ENCODE measurements at regions not wholly inside any gene's neighbourhood (a gene's known extent, or its start where the extent isn't known, plus 50 kb on each side); places are given as distances from the start of the nearest gene placed in this dataset.

DNA sequence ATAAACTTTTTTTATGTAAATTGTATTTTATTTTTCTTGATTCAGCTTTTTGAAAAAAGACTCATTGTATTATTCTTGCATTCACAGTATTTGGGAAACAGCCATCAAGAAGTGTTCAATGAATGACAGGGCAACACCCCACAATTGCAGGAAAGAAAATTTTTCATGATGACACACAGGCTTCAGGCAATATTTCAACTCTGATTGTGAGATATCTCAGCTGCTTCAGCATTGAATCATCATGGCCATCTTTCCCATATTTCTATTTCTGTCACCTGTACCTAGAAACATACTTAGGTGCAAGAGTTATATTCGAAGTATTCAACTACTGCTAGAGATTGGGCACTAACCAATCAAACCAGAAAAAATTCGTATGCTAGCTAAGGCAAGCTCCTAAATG, 446.0 kb downstream of the ISL1 start:
- Histone ChIP-seq H3K79me2 (ENCODE audit: low read length) (no peaks in the 10 kb centered on the region), H3K9ac (ENCODE audit: low read length) (no peak overlapping the region), H2AFZ (ENCODE audit: low read length) (no peak overlapping the region), H3F3A (ENCODE audit: insufficient read depth, low read length) (no peaks in the 10 kb centered on the region), H3K9me3 (replicated peaks; ENCODE audit: insufficient read depth, low read length) (no peaks in the 10 kb centered on the region), H3K9me2 (replicated peaks; ENCODE audit: insufficient read depth, low read length) (no peaks in the 10 kb centered on the region), H3K27me3 (replicated peaks; ENCODE audit: insufficient read depth, low read length) (no peaks in the 10 kb centered on the region), H3K4me2 (ENCODE audit: low read depth, low read length) (no peak overlapping the region), H3K4me3 (ENCODE audit: low read length) (no peak overlapping the region), H4K20me1 (ENCODE audit: insufficient read depth, low read length) (no peaks in the 10 kb centered on the region), H3K36me3 (replicated peaks; ENCODE audit: insufficient read depth, low read length) (no peaks in the 10 kb centered on the region), H3K4me1 (ENCODE audit: low read length) (no peaks in the 10 kb centered on the region), H3K27ac (ENCODE audit: low read length) (no peak overlapping the region)
- DNase-seq: no peak
- TF ChIP-seq EZH2 (optimal IDR thresholded peaks at IDR 0.05; ENCODE audit: low read depth, low read length): no peak
- TF ChIP-seq, protein P1, sequence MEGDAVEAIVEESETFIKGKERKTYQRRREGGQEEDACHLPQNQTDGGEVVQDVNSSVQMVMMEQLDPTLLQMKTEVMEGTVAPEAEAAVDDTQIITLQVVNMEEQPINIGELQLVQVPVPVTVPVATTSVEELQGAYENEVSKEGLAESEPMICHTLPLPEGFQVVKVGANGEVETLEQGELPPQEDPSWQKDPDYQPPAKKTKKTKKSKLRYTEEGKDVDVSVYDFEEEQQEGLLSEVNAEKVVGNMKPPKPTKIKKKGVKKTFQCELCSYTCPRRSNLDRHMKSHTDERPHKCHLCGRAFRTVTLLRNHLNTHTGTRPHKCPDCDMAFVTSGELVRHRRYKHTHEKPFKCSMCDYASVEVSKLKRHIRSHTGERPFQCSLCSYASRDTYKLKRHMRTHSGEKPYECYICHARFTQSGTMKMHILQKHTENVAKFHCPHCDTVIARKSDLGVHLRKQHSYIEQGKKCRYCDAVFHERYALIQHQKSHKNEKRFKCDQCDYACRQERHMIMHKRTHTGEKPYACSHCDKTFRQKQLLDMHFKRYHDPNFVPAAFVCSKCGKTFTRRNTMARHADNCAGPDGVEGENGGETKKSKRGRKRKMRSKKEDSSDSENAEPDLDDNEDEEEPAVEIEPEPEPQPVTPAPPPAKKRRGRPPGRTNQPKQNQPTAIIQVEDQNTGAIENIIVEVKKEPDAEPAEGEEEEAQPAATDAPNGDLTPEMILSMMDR (IDR thresholded peaks at IDR 0.05; ENCODE audit: low read length): no peak
- no peak for TF ChIP-seq EZH2phosphoT487 (IDR thresholded peaks at IDR 0.05; ENCODE audit: low read length)

DNA sequence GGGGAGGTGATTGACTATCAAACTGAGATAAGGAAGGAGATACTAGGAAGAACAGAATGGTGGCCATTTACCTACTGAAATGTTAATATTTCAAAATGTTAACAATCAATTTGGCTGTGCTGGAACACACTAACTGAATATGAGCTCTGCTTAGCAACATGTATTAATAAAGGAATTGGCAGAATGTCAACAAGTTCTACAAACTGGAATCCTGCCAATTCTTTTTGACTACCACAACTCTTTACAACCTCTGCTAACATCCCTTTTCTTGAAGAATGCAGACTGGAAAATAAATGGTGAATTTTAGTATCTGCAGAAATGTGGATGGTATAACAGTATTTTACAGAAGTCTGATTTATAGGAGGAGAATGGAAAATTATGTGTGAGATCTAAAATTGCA, 446.4 kb downstream of the ISL1 start:
- no peaks in the 10 kb centered on the region for H4K20me1 ChIP-seq (ENCODE audit: insufficient read depth, low read length)
- no peaks in the 10 kb centered on the region for H3K4me1 ChIP-seq (ENCODE audit: low read length)
- no peak overlapping the region for H3K4me2 ChIP-seq (ENCODE audit: low read depth, low read length)
- no peaks in the 10 kb centered on the region for H3K79me2 ChIP-seq (ENCODE audit: low read length)
- H2AFZ ChIP-seq (ENCODE audit: low read length): no peak overlapping the region
- H3K9me3 ChIP-seq (replicated peaks; ENCODE audit: insufficient read depth, low read length): no peaks in the 10 kb centered on the region
- DNase-seq: no peak
- TF ChIP-seq EZH2 (optimal IDR thresholded peaks at IDR 0.05; ENCODE audit: low read depth, low read length) (no peak), EZH2phosphoT487 (IDR thresholded peaks at IDR 0.05; ENCODE audit: low read length) (no peak)
- TF ChIP-seq, protein P1 (IDR thresholded peaks at IDR 0.05; ENCODE audit: low read length): no peak
- H3F3A ChIP-seq (ENCODE audit: insufficient read depth, low read length): no peaks in the 10 kb centered on the region
- no peaks in the 10 kb centered on the region for H3K9me2 ChIP-seq (replicated peaks; ENCODE audit: insufficient read depth, low read length)
- no peak overlapping the region for H3K4me3 ChIP-seq (ENCODE audit: low read length)
- no peaks in the 10 kb centered on the region for H3K27me3 ChIP-seq (replicated peaks; ENCODE audit: insufficient read depth, low read length)
- no peak overlapping the region for H3K9ac ChIP-seq (ENCODE audit: low read length)
- H3K36me3 ChIP-seq (replicated peaks; ENCODE audit: insufficient read depth, low read length): no peaks in the 10 kb centered on the region
- no peak overlapping the region for H3K27ac ChIP-seq (ENCODE audit: low read length)

DNA sequence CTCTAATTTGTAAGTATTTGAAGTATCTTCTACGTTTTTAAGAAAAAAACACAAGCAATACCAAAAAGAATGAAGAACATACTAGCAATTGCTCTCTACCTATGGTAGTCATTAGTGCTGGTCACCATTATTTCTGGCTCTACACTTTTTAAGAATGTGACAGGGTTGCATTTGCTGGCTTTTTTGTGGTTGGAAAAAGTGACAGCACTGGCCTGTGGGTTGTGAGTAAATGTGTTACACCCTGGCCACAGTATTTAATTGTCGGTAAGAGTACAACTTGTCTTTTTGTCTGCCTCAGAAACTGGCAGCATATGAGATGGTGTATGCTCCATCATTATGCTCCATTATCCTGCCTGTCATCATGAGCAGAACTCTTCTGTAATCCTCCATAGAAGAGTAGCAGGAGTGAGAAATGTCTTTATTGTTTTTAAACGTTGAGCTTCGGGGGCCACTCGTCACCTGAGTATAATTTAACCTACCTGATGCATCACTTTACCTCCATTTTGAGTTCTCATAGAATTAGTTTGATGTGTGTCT, 449.8 kb downstream of the ISL1 start:
- Histone ChIP-seq H3K36me3 (replicated peaks; ENCODE audit: insufficient read depth, low read length) (no peaks in the 10 kb centered on the region), H2AFZ (ENCODE audit: low read length) (no peak overlapping the region), H3K9me3 (replicated peaks; ENCODE audit: insufficient read depth, low read length) (no peaks in the 10 kb centered on the region), H3K27ac (ENCODE audit: low read length) (no peak overlapping the region), H4K20me1 (ENCODE audit: insufficient read depth, low read length) (no peaks in the 10 kb centered on the region), H3K27me3 (replicated peaks; ENCODE audit: insufficient read depth, low read length) (no peaks in the 10 kb centered on the region), H3K79me2 (ENCODE audit: low read length) (no peaks in the 10 kb centered on the region), H3K9ac (ENCODE audit: low read length) (no peak overlapping the region), H3K9me2 (replicated peaks; ENCODE audit: insufficient read depth, low read length) (no peaks in the 10 kb centered on the region), H3K4me1 (ENCODE audit: low read length) (no peaks in the 10 kb centered on the region), H3K4me3 (ENCODE audit: low read length) (no peak overlapping the region), H3K4me2 (ENCODE audit: low read depth, low read length) (no peak overlapping the region), H3F3A (ENCODE audit: insufficient read depth, low read length) (no peaks in the 10 kb centered on the region)
- TF ChIP-seq, protein P1 (IDR thresholded peaks at IDR 0.05; ENCODE audit: low read length): no peak
- TF ChIP-seq EZH2phosphoT487 (IDR thresholded peaks at IDR 0.05; ENCODE audit: low read length) (no peak), EZH2 (optimal IDR thresholded peaks at IDR 0.05; ENCODE audit: low read depth, low read length) (no peak)
- DNase-seq: no peak

Data from MM.1S (cell line).